Body of pancreas (tissue), 4 donors: ENCODE measurements at regions not wholly inside any gene's neighbourhood (a gene's known extent, or its start where the extent isn't known, plus 50 kb on each side); places are given as distances from the start of the nearest gene placed in this dataset.

Experiments
- CTCF ChIP-seq, 7 experiments: fragments of 450-650 bp in 4 of 7; fragments of 200-600 bp in 3 of 7; sonication (generic) in 3 of 7; IDR thresholded peaks; one replicate each; pipeline ENCODE4 v1.5.1; 2016 to 2019; ENCODE audit warnings: antibody characterized with exemption in 7 of 7
- POLR2A ChIP-seq, 3 donors: fragments of 450-650 bp; IDR thresholded peaks; one replicate each; pipeline ENCODE4 v1.6.1; 2016; ENCODE audit warnings: antibody characterized with exemption in 3 of 3, mild to moderate bottlenecking in 2 of 3

DNA sequence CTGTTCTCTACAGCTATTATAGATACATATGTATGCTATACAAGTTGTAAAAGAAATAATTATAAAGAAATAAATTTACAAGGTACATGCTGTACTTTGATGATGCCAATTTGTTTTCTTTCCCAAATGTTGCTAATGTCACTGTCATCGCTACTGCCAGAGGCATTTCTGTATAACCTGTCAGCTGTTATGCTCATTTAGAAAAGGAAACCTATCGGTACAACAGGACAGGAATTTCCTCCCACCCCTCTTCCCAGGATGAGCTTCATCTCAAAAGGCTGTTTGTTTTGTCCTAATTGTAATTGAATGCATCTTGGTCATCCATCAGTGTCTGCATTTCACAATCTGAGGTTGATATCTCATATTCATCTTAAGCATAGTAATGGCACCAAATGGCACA, 975.7 kb downstream of the TTLL7 start:
- TF ChIP-seq CTCF (IDR thresholded peaks at IDR 0.05) (no peak), POLR2A (IDR thresholded peaks at IDR 0.05) (no peak)
